GM23338 (cell line): ENCODE measurements at regions not wholly inside any gene's neighbourhood (a gene's known extent, or its start where the extent isn't known, plus 50 kb on each side); places are given as distances from the start of the nearest gene placed in this dataset.

Experiments used
- ATAC-seq: fragments of 200-7000 bp; cut with Tn5 transposase; 3 replicates; pipeline ENCODE4 v1.9.1; 2020
- DNase-seq: peaks from one replicate; pipeline ENCODE4 v3.0.0-alpha.2; 2015; ENCODE audit warnings: low spot score
- H2AFZ ChIP-seq: fragments of 200-600 bp; sonication (generic); 2 replicates; pipeline ENCODE4 v1.8.0; 2016; ENCODE audit warnings: antibody characterized with exemption, mild to moderate bottlenecking, moderate library complexity
- H3F3A ChIP-seq: fragments of 200-600 bp; sonication (generic); replicated peaks from 2 replicates; pipeline ENCODE4 v1.8.0; 2017; ENCODE audit warnings: antibody characterized with exemption, mixed run types, low read depth
- H3K27ac ChIP-seq: fragments of 200-600 bp; sonication (generic); 2 replicates; pipeline ENCODE4 v1.6.1; 2016; ENCODE audit warnings: low read depth
- H3K27me3 ChIP-seq: fragments of 200-600 bp; sonication (generic); 2 replicates; pipeline ENCODE4 v1.8.0; 2016; ENCODE audit warnings: mild to moderate bottlenecking, mixed run types, moderate library complexity; ENCODE audit not compliant: insufficient read depth
- H3K36me3 ChIP-seq: fragments of 200-600 bp; sonication (generic); 2 replicates; pipeline ENCODE4 v1.8.0; 2016; ENCODE audit warnings: mild to moderate bottlenecking; ENCODE audit not compliant: insufficient read depth
- H3K4me1 ChIP-seq: fragments of 200-600 bp; sonication (generic); 2 replicates; pipeline ENCODE4 v1.8.0; 2016; ENCODE audit warnings: mild to moderate bottlenecking, moderate library complexity; ENCODE audit not compliant: insufficient read depth
- H3K4me2 ChIP-seq: fragments of 200-600 bp; sonication (generic); 2 replicates; pipeline ENCODE4 v1.7.1; 2017; ENCODE audit warnings: mixed run types
- H3K4me3 ChIP-seq: fragments of 200-600 bp; sonication (generic); 2 replicates; pipeline ENCODE4 v1.6.1; 2016; ENCODE audit warnings: mixed run types
- H3K79me2 ChIP-seq: fragments of 200-600 bp; sonication (generic); replicated peaks from 2 replicates; pipeline ENCODE4 v1.8.0; 2017; ENCODE audit warnings: mild to moderate bottlenecking; ENCODE audit not compliant: insufficient read depth
- H3K9me2 ChIP-seq: fragments of 200-600 bp; sonication (generic); 2 replicates; pipeline ENCODE4 v1.8.0; 2017; ENCODE audit not compliant: insufficient read depth
- H4K20me1 ChIP-seq: fragments of 200-600 bp; sonication (generic); replicated peaks from 2 replicates; pipeline ENCODE4 v1.8.0; 2017; ENCODE audit warnings: mild to moderate bottlenecking; ENCODE audit not compliant: insufficient read depth
- H3K27ac Mint-ChIP-seq: 2 replicates; pipeline ENCODE4 v1.8.0; 2020; ENCODE audit warnings: inconsistent platforms, mild to moderate bottlenecking, moderate library complexity, mixed read lengths
- H3K27me3 Mint-ChIP-seq: 3 replicates; pipeline ENCODE4 v1.8.0; 2022; ENCODE audit warnings: low read depth, mild to moderate bottlenecking, moderate library complexity, mixed read lengths, inconsistent platforms; ENCODE audit not compliant: insufficient read depth, poor library complexity
- H3K36me3 Mint-ChIP-seq: 3 replicates; pipeline ENCODE4 v1.8.0; 2021; ENCODE audit warnings: low read depth, mild to moderate bottlenecking, inconsistent platforms, moderate library complexity, mixed read lengths
- H3K4me1 Mint-ChIP-seq: 3 replicates; pipeline ENCODE4 v1.8.0; 2020; ENCODE audit warnings: mild to moderate bottlenecking, inconsistent platforms, mixed read lengths
- H3K4me3 Mint-ChIP-seq: 3 replicates; pipeline ENCODE4 v1.8.0; 2021; ENCODE audit warnings: moderate library complexity, mild to moderate bottlenecking, inconsistent platforms, mixed read lengths
- H3K9me3 Mint-ChIP-seq: 3 replicates; pipeline ENCODE4 v1.8.0; 2020; ENCODE audit warnings: moderate library complexity, mild to moderate bottlenecking, inconsistent platforms, mixed read lengths
- CREB1 ChIP-seq: fragments of 250-450 bp; sonication (Bioruptor Pico); IDR thresholded peaks from 2 replicates; pipeline ENCODE4 v1.5.0; 2020; ENCODE audit warnings: low read depth, mild to moderate bottlenecking, moderate library complexity
- CTCF ChIP-seq, 2 experiments: fragments of 200-600 bp in 1 of 2; sonication (generic) in 1 of 2; conservative IDR thresholded peaks; 2 replicates each; pipeline versions ENCODE4 v1.5.1 to v1.6.1; 2016 to 2017; ENCODE audit warnings: antibody characterized with exemption in 2 of 2, low read depth in 2 of 2, mild to moderate bottlenecking in 2 of 2, moderate library complexity in 1 of 2
- ETS1 ChIP-seq: IDR thresholded peaks from 2 replicates; pipeline ENCODE4 v1.6.1; 2016; ENCODE audit warnings: antibody characterized with exemption
- EZH2 ChIP-seq: fragments of 200-600 bp; sonication (generic); IDR thresholded peaks from one replicate; pipeline ENCODE4 v1.8.0; 2017; ENCODE audit warnings: antibody characterized with exemption, mild to moderate bottlenecking, low read depth; ENCODE audit not compliant: unreplicated experiment
- EZH2phosphoT487 ChIP-seq: fragments of 200-600 bp; sonication (generic); IDR thresholded peaks from one replicate; pipeline ENCODE4 v1.8.1; 2018; ENCODE audit warnings: antibody characterized with exemption; ENCODE audit not compliant: unreplicated experiment
- JUNB ChIP-seq: IDR thresholded peaks from one replicate; pipeline ENCODE4 v1.6.1; 2016; ENCODE audit warnings: antibody characterized with exemption; ENCODE audit not compliant: unreplicated experiment
- NANOG ChIP-seq: IDR thresholded peaks from 2 replicates; pipeline ENCODE4 v1.6.1; 2016; ENCODE audit warnings: antibody characterized with exemption, borderline replicate concordance
- POLR2AphosphoS5 ChIP-seq: IDR thresholded peaks from 2 replicates; pipeline ENCODE4 v1.6.1; 2016; ENCODE audit warnings: antibody characterized with exemption, low read depth
- REST ChIP-seq: IDR thresholded peaks from one replicate; pipeline ENCODE4 v1.6.1; 2018; ENCODE audit warnings: antibody characterized with exemption; ENCODE audit not compliant: unreplicated experiment
- STAT1 ChIP-seq: IDR thresholded peaks from one replicate; pipeline ENCODE4 v1.6.1; 2016; ENCODE audit warnings: antibody characterized with exemption; ENCODE audit not compliant: unreplicated experiment
- ZNF114 ChIP-seq: fragments of 250-450 bp; sonication (Bioruptor Pico); IDR thresholded peaks from 2 replicates; pipeline ENCODE4 v1.5.0; 2020; ENCODE audit warnings: mild to moderate bottlenecking, moderate library complexity
- ZNF331 ChIP-seq: fragments of 250-450 bp; sonication (Bioruptor Pico); IDR thresholded peaks from 2 replicates; pipeline ENCODE4 v1.5.0; 2020; ENCODE audit warnings: low read depth, mild to moderate bottlenecking, moderate library complexity
- ZNF462 ChIP-seq: fragments of 250-450 bp; sonication (Bioruptor Pico); IDR thresholded peaks from 2 replicates; pipeline ENCODE4 v1.5.0; 2020; ENCODE audit warnings: mild to moderate bottlenecking, moderate library complexity

- no peaks in the 10 kb centered on the region for H3K27me3 Mint-ChIP-seq
- no peak for TF ChIP-seq ZNF114
- TF ChIP-seq ZNF331 (CRISPR knock-in tag), result no peak
- no peak for TF ChIP-seq EZH2
- no peak for TF ChIP-seq REST
- TF ChIP-seq ZNF462, result no peak
- no peak for TF ChIP-seq NANOG
- TF ChIP-seq CTCF (conservative IDR thresholded peaks at IDR 0.05; ENCODE audit: low read depth in 2 of 2), result no peak
- TF ChIP-seq EZH2phosphoT487, result no peak
- no peak for TF ChIP-seq JUNB
- TF ChIP-seq POLR2AphosphoS5, result no peak
- TF ChIP-seq STAT1, result no peak
- TF ChIP-seq ETS1, result no peak
- no peak for TF ChIP-seq CREB1 (CRISPR knock-in tag)
- H3K9me2 ChIP-seq, result no peaks in the 10 kb centered on the region
- H3K36me3 Mint-ChIP-seq, result peaks cover 14% of the 10 kb centered on the region; the same call in 1 of the 3 replicates
- H3K36me3 ChIP-seq, result no peaks in the 10 kb centered on the region
- H3K27ac Mint-ChIP-seq, result no peak overlapping the region
- H4K20me1 ChIP-seq, result no peaks in the 10 kb centered on the region
- H3F3A ChIP-seq, result no peaks in the 10 kb centered on the region
- H3K27ac ChIP-seq, result no peak overlapping the region
- peaks cover 12% of the 10 kb centered on the region; the same call in 1 of the 2 replicates for H3K4me1 ChIP-seq
- ATAC-seq (peak; percentile 92), DNase-seq (peak; percentile 18)
- no peaks in the 10 kb centered on the region for H3K79me2 ChIP-seq
- no peak overlapping the region for H3K4me2 ChIP-seq
- H2AFZ ChIP-seq, result no peak overlapping the region
- no peaks in the 10 kb centered on the region for H3K27me3 ChIP-seq
- no peak overlapping the region for H3K4me3 Mint-ChIP-seq
- H3K4me1 Mint-ChIP-seq, result peaks cover 19% of the 10 kb centered on the region
- peaks cover 9% of the 10 kb centered on the region for H3K9me3 Mint-ChIP-seq
- no peak overlapping the region for H3K4me3 ChIP-seq
These were observed 118.1 kb upstream of the NEIL3 start for GRCh38 chr4:177191586-177191985.
